Endothelial cell (in vitro differentiated cells): ENCODE measurements at regions not wholly inside any gene's neighbourhood (a gene's known extent, or its start where the extent isn't known, plus 50 kb on each side); places are given as distances from the start of the nearest gene placed in this dataset.

Source experiments
- DNase-seq: peaks from one replicate; pipeline ENCODE4 v3.0.0; 2021; ENCODE audit warnings: low spot score
- H3K27ac Mint-ChIP-seq: one replicate; pipeline ENCODE4 v1.8.0; 2021; ENCODE audit warnings: mixed read lengths, inconsistent platforms; ENCODE audit not compliant: unreplicated experiment
- H3K27me3 Mint-ChIP-seq: one replicate; pipeline ENCODE4 v1.8.0; 2021; ENCODE audit warnings: mild to moderate bottlenecking, moderate library complexity, mixed read lengths, inconsistent platforms; ENCODE audit not compliant: unreplicated experiment
- H3K36me3 Mint-ChIP-seq: one replicate; pipeline ENCODE4 v1.8.0; 2021; ENCODE audit warnings: mild to moderate bottlenecking, low read depth, mixed read lengths, inconsistent platforms; ENCODE audit not compliant: unreplicated experiment
- H3K4me1 Mint-ChIP-seq: one replicate; pipeline ENCODE4 v1.8.0; 2021; ENCODE audit warnings: mild to moderate bottlenecking, mixed read lengths, inconsistent platforms; ENCODE audit not compliant: unreplicated experiment
- H3K4me3 Mint-ChIP-seq: one replicate; pipeline ENCODE4 v1.8.0; 2021; ENCODE audit warnings: mild to moderate bottlenecking, mixed read lengths, inconsistent platforms; ENCODE audit not compliant: unreplicated experiment
- H3K9me3 Mint-ChIP-seq: one replicate; pipeline ENCODE4 v1.8.0; 2021; ENCODE audit warnings: mixed read lengths, inconsistent platforms; ENCODE audit not compliant: unreplicated experiment
- TF ChIP-seq, protein P1 (sequence below): fragments of 200-600 bp; sonication (generic); IDR thresholded peaks from one replicate; pipeline ENCODE4 v1.5.0; 2021; ENCODE audit warnings: antibody characterized with exemption; ENCODE audit not compliant: unreplicated experiment

DNA sequence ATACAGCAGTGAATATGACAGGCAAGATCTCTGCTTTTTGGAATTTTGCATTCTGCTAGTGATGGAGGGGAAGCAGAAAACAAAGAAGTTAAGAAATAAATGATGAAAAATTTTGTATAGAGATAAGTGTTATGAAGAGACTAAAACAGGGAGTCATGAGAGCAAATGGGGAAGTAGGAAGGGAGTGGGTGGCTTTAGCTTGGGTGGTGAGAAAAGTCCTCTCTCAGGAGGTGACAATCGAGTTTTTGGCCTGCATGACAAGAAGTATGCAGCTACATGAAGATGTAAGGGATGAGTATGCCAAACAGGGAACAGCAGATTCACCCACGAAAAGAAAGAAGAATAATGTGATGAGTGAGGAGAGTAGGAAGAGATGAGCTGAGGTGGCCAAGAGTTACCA lies 80.7 kb upstream of the MPPED2 start:
- no peak overlapping the region for H3K27ac Mint-ChIP-seq
- H3K27me3 Mint-ChIP-seq = peaks cover 1% of the 10 kb centered on the region
- no peak for DNase-seq
- H3K4me1 Mint-ChIP-seq = peaks cover 5% of the 10 kb centered on the region
- no peak overlapping the region for H3K4me3 Mint-ChIP-seq
- no peaks in the 10 kb centered on the region for H3K36me3 Mint-ChIP-seq
- peaks cover 6% of the 10 kb centered on the region for H3K9me3 Mint-ChIP-seq
- TF ChIP-seq, protein P1, sequence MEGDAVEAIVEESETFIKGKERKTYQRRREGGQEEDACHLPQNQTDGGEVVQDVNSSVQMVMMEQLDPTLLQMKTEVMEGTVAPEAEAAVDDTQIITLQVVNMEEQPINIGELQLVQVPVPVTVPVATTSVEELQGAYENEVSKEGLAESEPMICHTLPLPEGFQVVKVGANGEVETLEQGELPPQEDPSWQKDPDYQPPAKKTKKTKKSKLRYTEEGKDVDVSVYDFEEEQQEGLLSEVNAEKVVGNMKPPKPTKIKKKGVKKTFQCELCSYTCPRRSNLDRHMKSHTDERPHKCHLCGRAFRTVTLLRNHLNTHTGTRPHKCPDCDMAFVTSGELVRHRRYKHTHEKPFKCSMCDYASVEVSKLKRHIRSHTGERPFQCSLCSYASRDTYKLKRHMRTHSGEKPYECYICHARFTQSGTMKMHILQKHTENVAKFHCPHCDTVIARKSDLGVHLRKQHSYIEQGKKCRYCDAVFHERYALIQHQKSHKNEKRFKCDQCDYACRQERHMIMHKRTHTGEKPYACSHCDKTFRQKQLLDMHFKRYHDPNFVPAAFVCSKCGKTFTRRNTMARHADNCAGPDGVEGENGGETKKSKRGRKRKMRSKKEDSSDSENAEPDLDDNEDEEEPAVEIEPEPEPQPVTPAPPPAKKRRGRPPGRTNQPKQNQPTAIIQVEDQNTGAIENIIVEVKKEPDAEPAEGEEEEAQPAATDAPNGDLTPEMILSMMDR = no peak

DNA sequence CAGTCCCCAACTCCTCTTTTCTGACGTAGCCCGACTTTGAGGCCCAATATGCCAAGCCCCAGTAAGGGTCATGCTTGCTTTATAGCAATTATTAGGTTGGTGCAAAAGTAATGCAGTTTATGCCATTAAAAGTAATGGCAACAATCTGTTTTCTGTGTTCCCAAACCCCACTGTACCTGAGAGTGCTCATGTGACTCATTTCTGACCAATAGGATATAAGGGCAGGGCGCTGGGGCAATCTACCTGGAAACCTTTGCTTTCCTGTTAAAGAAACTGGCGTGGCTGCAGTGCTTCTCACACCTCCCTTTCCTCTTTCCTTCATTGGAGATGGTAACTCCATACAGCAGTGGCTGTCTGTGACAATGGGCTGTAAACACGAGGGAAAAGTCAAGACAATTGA lies 78.9 kb upstream of the MPPED2 start:
- H3K9me3 Mint-ChIP-seq = peaks cover 6% of the 10 kb centered on the region
- no peaks in the 10 kb centered on the region for H3K36me3 Mint-ChIP-seq
- peaks cover 1% of the 10 kb centered on the region for H3K27me3 Mint-ChIP-seq
- H3K4me1 Mint-ChIP-seq = peaks cover 4% of the 10 kb centered on the region
- no peak overlapping the region for H3K27ac Mint-ChIP-seq
- TF ChIP-seq, protein P1 = no peak
- no peak overlapping the region for H3K4me3 Mint-ChIP-seq
- DNase-seq = no peak

- Mint-ChIP-seq H3K36me3 (no peaks in the 10 kb centered on the region), H3K9me3 (no peaks in the 10 kb centered on the region), H3K27ac (no peak overlapping the region), H3K4me3 (no peak overlapping the region), H3K27me3 (peaks cover 1% of the 10 kb centered on the region), H3K4me1 (peaks cover 2% of the 10 kb centered on the region)
- DNase-seq = no peak
- TF ChIP-seq, protein P1 = no peak
Observed at GRCh38 chr11:30653606-30654005, 67.5 kb upstream of the MPPED2 start.

DNA sequence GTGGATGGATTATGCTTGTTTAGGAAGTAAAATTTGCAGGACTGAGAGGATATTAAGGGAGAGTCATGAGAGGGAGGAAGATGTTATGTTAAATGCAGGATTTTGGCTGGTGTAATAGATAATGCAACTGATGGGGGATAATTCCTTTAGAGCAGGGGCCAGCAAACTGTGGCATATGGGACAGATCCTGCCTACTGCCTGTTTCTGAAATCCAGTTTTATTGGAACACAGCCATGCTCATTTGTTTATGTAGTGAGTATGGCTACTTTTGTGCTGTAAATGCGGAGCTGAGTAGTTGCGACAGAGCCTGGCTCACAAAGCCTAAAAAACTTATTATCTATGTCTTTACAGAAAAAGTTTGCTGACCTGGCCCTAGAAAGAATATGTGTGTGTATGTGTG lies 66.6 kb upstream of the MPPED2 start:
- Mint-ChIP-seq H3K4me1 (peaks cover 2% of the 10 kb centered on the region), H3K27ac (no peak overlapping the region), H3K4me3 (no peak overlapping the region), H3K9me3 (no peaks in the 10 kb centered on the region), H3K36me3 (no peaks in the 10 kb centered on the region), H3K27me3 (peaks cover 1% of the 10 kb centered on the region)
- TF ChIP-seq, protein P1 = no peak
- DNase-seq = no peak

DNA sequence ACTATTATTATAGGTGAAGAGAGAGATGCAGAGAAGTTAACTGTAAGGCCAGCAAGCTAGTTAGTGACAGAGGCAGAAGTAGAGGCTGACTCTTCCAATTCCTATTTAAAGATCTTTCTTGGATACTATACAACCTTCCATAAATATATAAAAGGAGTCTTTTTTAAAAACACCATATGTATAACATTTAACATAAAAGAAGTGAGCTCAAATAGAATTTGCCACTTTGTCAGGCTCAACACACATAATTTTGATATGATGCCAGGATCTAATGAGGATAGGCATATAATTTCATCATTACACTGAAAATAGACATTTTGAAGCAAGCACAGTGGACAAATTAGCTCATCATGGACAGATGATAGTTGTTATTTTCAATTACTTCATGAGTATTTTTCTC lies 64.1 kb upstream of the MPPED2 start:
- H3K9me3 Mint-ChIP-seq = no peaks in the 10 kb centered on the region
- no peak for DNase-seq
- TF ChIP-seq, protein P1 = no peak
- H3K4me1 Mint-ChIP-seq = peaks cover 4% of the 10 kb centered on the region
- peaks cover 1% of the 10 kb centered on the region for H3K27me3 Mint-ChIP-seq
- H3K27ac Mint-ChIP-seq = no peak overlapping the region
- no peaks in the 10 kb centered on the region for H3K36me3 Mint-ChIP-seq
- H3K4me3 Mint-ChIP-seq = no peak overlapping the region
